Fibroblast of villous mesenchyme (primary cell): ENCODE measurements at regions not wholly inside any gene's neighbourhood (a gene's known extent, or its start where the extent isn't known, plus 50 kb on each side); places are given as distances from the start of the nearest gene placed in this dataset.

Source experiments
- DNase-seq: peaks from one replicate; pipeline ENCODE4 v3.0.0-alpha.2; 2010; ENCODE audit warnings: low read depth
- H3K4me3 ChIP-seq: 2 replicates; pipeline ENCODE4 v1.5.1; 2011; ENCODE audit warnings: low read depth, mild to moderate bottlenecking, low read length
- CTCF ChIP-seq: IDR thresholded peaks from 2 replicates; pipeline ENCODE4 v1.5.1; 2012; ENCODE audit warnings: low read depth, mild to moderate bottlenecking, low read length; ENCODE audit not compliant: insufficient read depth

DNA sequence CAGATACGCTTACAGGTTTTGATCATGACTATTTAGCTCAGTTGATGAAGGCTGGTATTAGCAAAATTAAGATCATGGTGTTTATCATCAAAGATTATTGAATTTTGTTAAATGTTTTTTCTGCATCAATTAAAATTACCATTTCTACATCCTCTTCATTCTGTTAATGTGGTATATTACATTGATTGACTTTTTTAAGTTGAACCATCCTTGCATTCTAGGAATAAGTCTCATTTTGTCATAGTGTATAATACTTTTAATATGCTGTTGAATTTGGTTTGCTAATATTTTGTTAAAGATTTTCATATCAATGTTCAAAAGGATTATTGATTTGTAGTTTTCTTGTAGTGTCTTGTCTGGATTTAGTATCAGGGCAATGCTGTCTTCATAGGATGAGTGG lies 142.4 kb downstream of the LYPLAL1 start:
- no peak for DNase-seq
- no peak overlapping the region for H3K4me3 ChIP-seq
- TF ChIP-seq CTCF = no peak

DNA sequence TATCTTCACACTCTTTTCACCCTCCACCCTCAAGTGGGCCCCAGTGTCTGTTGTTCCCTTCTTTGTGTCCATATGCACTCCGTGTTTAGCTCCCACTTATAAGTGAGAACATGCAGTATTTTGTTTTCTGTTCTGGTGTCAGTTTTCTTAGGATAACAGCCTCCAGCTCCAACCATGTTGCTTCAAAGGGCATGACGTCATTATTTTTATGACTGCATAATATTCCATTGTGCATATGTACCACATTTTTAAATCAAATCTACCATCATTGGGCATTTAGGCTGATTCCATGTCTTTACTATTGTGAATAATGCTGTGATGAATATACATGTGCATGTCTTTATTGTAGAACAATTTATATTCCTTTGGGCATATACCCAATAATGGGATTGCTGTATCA lies 140.3 kb downstream of the LYPLAL1 start:
- H3K4me3 ChIP-seq = no peak overlapping the region
- no peak for TF ChIP-seq CTCF
- DNase-seq = no peak

DNA sequence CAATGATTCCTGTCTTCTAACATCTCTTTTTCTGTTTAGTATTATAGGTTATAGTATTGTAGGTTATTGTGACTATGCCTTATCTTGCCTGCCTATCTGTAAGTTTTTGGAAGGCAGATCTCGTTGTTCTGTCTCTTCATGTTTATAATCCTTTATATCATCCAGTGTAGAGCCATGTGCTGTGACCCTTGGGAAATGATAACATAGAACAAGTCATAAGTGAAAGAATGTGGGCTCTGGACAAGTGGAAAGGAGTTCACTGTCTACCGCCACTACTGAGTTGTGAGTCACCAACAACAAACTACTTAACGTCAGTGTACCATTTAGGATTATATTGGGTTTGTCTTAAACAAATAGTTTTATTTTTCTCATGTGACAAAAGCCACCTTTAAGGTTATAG lies 139.3 kb downstream of the LYPLAL1 start:
- peak; percentile 68 for DNase-seq
- no peak overlapping the region for H3K4me3 ChIP-seq
- TF ChIP-seq CTCF = no peak

DNA sequence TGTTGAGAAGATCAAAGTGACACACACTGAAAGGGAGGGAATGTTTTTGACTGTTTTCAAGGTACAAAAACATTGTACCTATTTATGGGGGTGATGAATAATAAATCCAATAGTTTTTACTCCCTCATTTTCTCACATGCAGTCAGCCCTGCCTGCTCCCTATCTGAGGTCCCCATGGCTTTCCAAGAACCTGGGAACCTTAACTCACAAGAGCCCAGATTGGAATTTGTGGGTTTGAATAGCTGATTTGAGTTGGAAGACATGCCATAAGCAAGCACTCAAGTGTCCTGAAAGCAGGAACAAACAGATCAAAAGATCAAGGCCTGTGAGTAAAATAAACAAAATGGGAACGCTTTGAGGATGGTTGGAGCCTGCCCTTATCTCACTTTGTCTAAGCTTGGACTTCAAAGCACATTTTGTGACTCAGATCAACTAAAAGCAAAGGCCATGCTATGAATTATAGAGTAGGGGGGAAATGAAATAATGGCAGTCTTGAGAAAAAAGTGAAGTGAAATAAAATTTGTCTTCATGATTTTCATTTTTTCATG lies 136.6 kb downstream of the LYPLAL1 start:
- TF ChIP-seq CTCF = no peak
- H3K4me3 ChIP-seq = no peak overlapping the region
- DNase-seq = no peak

GRCh38 chr1:219308367-219308766 lies 134.7 kb downstream of the LYPLAL1 start:
- TF ChIP-seq CTCF = no peak
- H3K4me3 ChIP-seq = no peak overlapping the region
- DNase-seq = no peak

DNA sequence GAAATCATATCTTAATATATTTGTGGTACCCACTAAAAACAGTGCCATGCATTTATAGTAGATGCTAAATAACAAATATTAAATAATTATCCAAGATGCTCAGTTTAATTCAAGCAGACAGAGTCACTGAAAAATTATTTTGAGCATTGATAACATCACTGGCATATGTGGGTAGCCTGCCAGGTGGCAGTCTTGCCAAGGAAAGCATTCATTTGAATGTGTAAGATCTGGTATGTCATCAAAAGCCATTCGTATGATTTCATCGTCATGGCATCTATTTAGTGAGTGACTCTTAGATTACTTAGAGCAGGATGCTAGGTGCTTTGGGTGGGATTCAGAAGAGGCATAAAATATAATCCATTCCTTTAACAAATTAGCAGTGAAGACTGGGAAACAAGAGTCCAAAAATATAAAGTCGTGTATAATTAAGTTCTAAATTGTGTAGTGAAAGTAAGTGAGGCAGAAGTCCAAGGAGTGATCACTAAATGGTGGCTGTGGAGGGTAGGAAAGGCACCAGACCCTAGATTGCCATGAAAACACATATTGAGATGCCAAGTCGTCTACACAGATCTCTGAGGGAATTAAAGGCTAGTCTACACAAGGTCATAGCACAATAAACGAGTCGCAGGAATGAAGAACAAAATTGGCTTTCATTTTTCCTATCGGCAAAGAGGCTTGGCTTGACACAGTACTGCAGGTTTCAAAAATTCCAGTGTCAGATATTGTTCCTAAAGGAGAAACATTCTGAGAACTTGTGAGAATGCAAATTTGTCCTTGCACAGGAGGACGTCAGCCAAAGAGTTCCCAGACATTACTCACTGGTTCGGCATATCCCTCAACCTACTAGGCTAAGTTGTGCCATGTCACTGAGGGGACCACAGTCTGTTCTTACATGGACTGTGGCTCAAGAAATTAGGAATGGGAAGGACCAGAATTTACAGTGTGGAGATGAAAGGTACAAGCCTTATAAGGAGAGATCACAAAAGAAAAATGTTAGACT lies 130.8 kb downstream of the LYPLAL1 start:
- TF ChIP-seq CTCF = no peak
- H3K4me3 ChIP-seq = no peak overlapping the region
- no peak for DNase-seq
